Muscle of leg (tissue), 3 donors: ENCODE measurements at regions not wholly inside any gene's neighbourhood (a gene's known extent, or its start where the extent isn't known, plus 50 kb on each side); places are given as distances from the start of the nearest gene placed in this dataset.
A peak's percentile ranks its signal among the peaks of the same experiment; 100 is the strongest.

ENCODE experiments used
- DNase-seq: peaks from one replicate; pipeline ENCODE4 v3.0.0; 2013
- H3K27ac ChIP-seq: one replicate; pipeline ENCODE4 v1.5.1; 2013; ENCODE audit warnings: mild to moderate bottlenecking, low read length, control low read depth
- H3K27me3 ChIP-seq: one replicate; pipeline ENCODE4 v1.6.1; 2013; ENCODE audit warnings: low read length; ENCODE audit not compliant: control insufficient read depth, insufficient read depth
- H3K36me3 ChIP-seq: one replicate; pipeline ENCODE4 v1.6.1; 2013; ENCODE audit warnings: low read length; ENCODE audit not compliant: control insufficient read depth, insufficient read depth
- H3K4me1 ChIP-seq: one replicate; pipeline ENCODE4 v1.6.1; 2013; ENCODE audit warnings: low read length; ENCODE audit not compliant: control insufficient read depth, insufficient read depth
- H3K4me3 ChIP-seq: one replicate; pipeline ENCODE4 v1.5.1; 2013; ENCODE audit warnings: low read length, control low read depth
- H3K9me3 ChIP-seq: replicated peaks from 2 replicates; pipeline ENCODE4 v1.6.1; 2013; ENCODE audit warnings: low read depth, low read length; ENCODE audit not compliant: control insufficient read depth
- WGBS: methylation state at CpG from one replicate; pipeline ENCODE4 v1.1.5; 2013; ENCODE audit warnings: missing lambda C conversion rate; ENCODE audit not compliant: insufficient coverage; 5-methylcytosine and 5-hydroxymethylcytosine counted together

- Histone ChIP-seq H3K27me3 (no peaks in the 10 kb centered on the region), H3K4me1 (no peaks in the 10 kb centered on the region)
- WGBS = 29% methylated on average over 1 of the region's 2 CpGs
Measured at GRCh38 chr20:11047559-11047958, 373.8 kb upstream of the JAG1 start.

GRCh38 chr20:11048739-11049138 is 374.9 kb upstream of the JAG1 start:
- Histone ChIP-seq H3K9me3 (no peaks in the 10 kb centered on the region), H3K27ac (no peak overlapping the region), H3K27me3 (no peaks in the 10 kb centered on the region), H3K4me1 (no peaks in the 10 kb centered on the region), H3K36me3 (no peaks in the 10 kb centered on the region), H3K4me3 (no peak overlapping the region)
- no peak for DNase-seq

More at GRCh38 chr20:11047559-11047958, 373.8 kb upstream of the JAG1 start:
- Histone ChIP-seq H3K9me3 (no peaks in the 10 kb centered on the region), H3K27ac (no peak overlapping the region), H3K4me3 (no peak overlapping the region), H3K36me3 (no peaks in the 10 kb centered on the region)
- no peak for DNase-seq

GRCh38 chr20:11050350-11050749 is 376.6 kb upstream of the JAG1 start:
- Histone ChIP-seq H3K27me3 (no peaks in the 10 kb centered on the region), H3K4me1 (no peaks in the 10 kb centered on the region), H3K36me3 (no peaks in the 10 kb centered on the region), H3K27ac (no peak overlapping the region), H3K4me3 (no peak overlapping the region), H3K9me3 (no peaks in the 10 kb centered on the region)
- no peak for DNase-seq
- no CpG with 5 or more reads among the region's 2 CpGs for WGBS

- H3K27ac ChIP-seq = no peak overlapping the region
- H3K9me3 ChIP-seq = no peaks in the 10 kb centered on the region
- WGBS = no CpG with 5 or more reads among the region's 3 CpGs
- no peak for DNase-seq
- no peak overlapping the region for H3K4me3 ChIP-seq
- no peaks in the 10 kb centered on the region for H3K4me1 ChIP-seq
- H3K36me3 ChIP-seq = no peaks in the 10 kb centered on the region
- H3K27me3 ChIP-seq = no peaks in the 10 kb centered on the region
Measured at GRCh38 chr20:11051136-11051535, 377.3 kb upstream of the JAG1 start.

- Histone ChIP-seq H3K27me3 (no peaks in the 10 kb centered on the region), H3K9me3 (no peaks in the 10 kb centered on the region), H3K4me1 (no peaks in the 10 kb centered on the region), H3K27ac (no peak overlapping the region), H3K36me3 (no peaks in the 10 kb centered on the region), H3K4me3 (no peak overlapping the region)
- DNase-seq = no peak
Measured at GRCh38 chr20:11053310-11053709, 379.5 kb upstream of the JAG1 start.

GRCh38 chr20:11054266-11054993 is 380.6 kb upstream of the JAG1 start:
- WGBS = 10% methylated on average over 1 of the region's 8 CpGs
- H3K9me3 ChIP-seq = no peaks in the 10 kb centered on the region
- no peak overlapping the region for H3K4me3 ChIP-seq
- H3K27me3 ChIP-seq = no peaks in the 10 kb centered on the region
- no peak for DNase-seq
- H3K36me3 ChIP-seq = no peaks in the 10 kb centered on the region
- H3K4me1 ChIP-seq = no peaks in the 10 kb centered on the region
- H3K27ac ChIP-seq = no peak overlapping the region

GRCh38 chr20:11056414-11056813 is 382.6 kb upstream of the JAG1 start:
- no peak overlapping the region for H3K27ac ChIP-seq
- 69% methylated on average over 2 of the region's 5 CpGs for WGBS
- H3K4me3 ChIP-seq = no peak overlapping the region
- DNase-seq = no peak
- H3K27me3 ChIP-seq = no peaks in the 10 kb centered on the region
- no peaks in the 10 kb centered on the region for H3K36me3 ChIP-seq
- no peaks in the 10 kb centered on the region for H3K4me1 ChIP-seq
- H3K9me3 ChIP-seq = no peaks in the 10 kb centered on the region

GRCh38 chr20:11057624-11058023 is 383.8 kb upstream of the JAG1 start:
- no CpG with 5 or more reads among the region's 1 CpG for WGBS
- H3K4me1 ChIP-seq = no peaks in the 10 kb centered on the region

GRCh38 chr20:11059659-11060058 is 385.9 kb upstream of the JAG1 start:
- WGBS = no CpG with 5 or more reads among the region's 2 CpGs
- DNase-seq = no peak
- Histone ChIP-seq H3K9me3 (no peaks in the 10 kb centered on the region), H3K27me3 (no peaks in the 10 kb centered on the region), H3K36me3 (no peaks in the 10 kb centered on the region), H3K4me3 (no peak overlapping the region), H3K4me1 (no peaks in the 10 kb centered on the region), H3K27ac (no peak overlapping the region)

More at GRCh38 chr20:11057624-11058023, 383.8 kb upstream of the JAG1 start:
- Histone ChIP-seq H3K4me3 (no peak overlapping the region), H3K27me3 (no peaks in the 10 kb centered on the region), H3K9me3 (no peaks in the 10 kb centered on the region), H3K36me3 (no peaks in the 10 kb centered on the region), H3K27ac (no peak overlapping the region)
- DNase-seq = peak; percentile 14

- WGBS = no CpG with 5 or more reads among the region's 9 CpGs
- no peak for DNase-seq
Measured at GRCh38 chr20:11060423-11061185, 386.8 kb upstream of the JAG1 start.

More at GRCh38 chr20:11060423-11061185, 386.8 kb upstream of the JAG1 start:
- Histone ChIP-seq H3K4me1 (no peaks in the 10 kb centered on the region), H3K27ac (no peak overlapping the region), H3K9me3 (no peaks in the 10 kb centered on the region), H3K36me3 (no peaks in the 10 kb centered on the region), H3K27me3 (no peaks in the 10 kb centered on the region), H3K4me3 (no peak overlapping the region)
